HepG2 (cell line): ENCODE measurements at regions not wholly inside any gene's neighbourhood (a gene's known extent, or its start where the extent isn't known, plus 50 kb on each side); places are given as distances from the start of the nearest gene placed in this dataset.

Experiments
- ATAC-seq: fragments of 200-7000 bp; cut with Tn5 transposase; 3 replicates; pipeline ENCODE4 v1.9.1; 2020; ENCODE audit warnings: mild to moderate bottlenecking, moderate library complexity
- BruUV-seq: library from RNA; stranded (reverse); fragments of 400-500 nt; replicated peaks from 2 replicates; lab custom pipeline; 2021; lab: Mats Ljungman, UMichigan
- CTCF ChIA-PET: fragments of 300-600 bp; formaldehyde crosslinking; extraction: SDS; loops from one replicate; lab custom pipeline; 2021; ENCODE audit warnings: low total read pairs, inconsistent platforms, low intra/inter-chr PET ratio; lab: Yijun Ruan, JAX
- POLR2A ChIA-PET: fragments of 350-600 bp; sonication (Branson Sonifier 250); formaldehyde crosslinking; loops from one replicate; lab custom pipeline; 2020; ENCODE audit warnings: antibody characterized with exemption, inconsistent platforms; lab: Yijun Ruan, JAX
- DNase-seq: peaks from one replicate; pipeline ENCODE4 v3.0.0-alpha.2; 2015; ENCODE audit warnings: low spot score
- FAIRE-seq: peaks from 3 replicates; lab custom pipeline; 2011; peaks lifted over from hg19 to GRCh38; lab: Jason Lieb, UNC
- H2AFZ ChIP-seq: one replicate; pipeline ENCODE4 v1.6.1; 2011; ENCODE audit warnings: low read length, inconsistent platforms
- H3K27ac ChIP-seq: fragments of 300-600 bp; 3 replicates; pipeline ENCODE4 v1.8.0; 2011; ENCODE audit warnings: mixed run types, mild to moderate bottlenecking, mixed read lengths, low read length, inconsistent platforms; ENCODE audit not compliant: insufficient read depth; ENCODE audit errors: extremely low read length
- H3K27me3 ChIP-seq, 2 experiments: fragments of 200-600 bp in 1 of 2; 2 replicates in 1 of 2; 3 replicates in 1 of 2; pipeline versions ENCODE4 v1.6.0 to v1.8.0; 2011; ENCODE audit warnings: low read length in 2 of 2, mild to moderate bottlenecking in 2 of 2, moderate library complexity in 2 of 2, inconsistent platforms in 1 of 2; ENCODE audit not compliant: insufficient read depth in 2 of 2, control insufficient read depth in 1 of 2
- H3K36me3 ChIP-seq, 2 experiments: fragments of 200-600 bp in 1 of 2; replicated peaks in 1 of 2; 2 replicates in 1 of 2; 3 replicates in 1 of 2; pipeline versions ENCODE4 v1.5.1 to v1.8.0; 2011; ENCODE audit warnings: low read length in 2 of 2, inconsistent platforms in 1 of 2; ENCODE audit not compliant: insufficient read depth in 2 of 2, control insufficient read depth in 1 of 2
- H3K4me1 ChIP-seq: 2 replicates; pipeline ENCODE4 v1.5.1; 2012; ENCODE audit warnings: low read length, inconsistent platforms; ENCODE audit not compliant: insufficient read depth
- H3K4me2 ChIP-seq: 2 replicates; pipeline ENCODE4 v1.6.0; 2011; ENCODE audit warnings: low read depth, low read length, inconsistent platforms
- H3K4me3 ChIP-seq, 3 experiments: fragments of 200-600 bp in 1 of 3; sonication (generic), shearing (Covaris generic) in 1 of 3; replicated peaks in 1 of 3; 2 replicates each; pipeline ENCODE4 v1.5.1; 2011 to 2016; ENCODE audit warnings: low read length in 3 of 3, inconsistent platforms in 2 of 3, low read depth in 2 of 3, mild to moderate bottlenecking in 2 of 3, control low read depth in 1 of 3, mixed read lengths in 1 of 3; ENCODE audit not compliant: insufficient read depth in 1 of 3
- H3K79me2 ChIP-seq: one replicate; pipeline ENCODE4 v1.6.1; 2011; ENCODE audit warnings: low read length, inconsistent platforms; ENCODE audit not compliant: insufficient read depth
- H3K9ac ChIP-seq: 2 replicates; pipeline ENCODE4 v1.6.0; 2011; ENCODE audit warnings: mild to moderate bottlenecking, low read depth, low read length, inconsistent platforms; ENCODE audit not compliant: insufficient read depth
- H3K9me3 ChIP-seq: 2 replicates; pipeline ENCODE4 v1.5.1; 2012; ENCODE audit warnings: mild to moderate bottlenecking, low read length
- H4K20me1 ChIP-seq: 2 replicates; pipeline ENCODE4 v1.6.0; 2011; ENCODE audit warnings: inconsistent platforms, mild to moderate bottlenecking, low read length, moderate library complexity; ENCODE audit not compliant: insufficient read depth
- ONECUT2 ChIP-seq: sonication (generic); formaldehyde crosslinking; IDR thresholded peaks from 2 replicates; pipeline ENCODE4 v1.4.0; 2020; ENCODE audit warnings: missing genetic modification reagents
- RAD21 ChIP-seq: fragments of 450-650 bp; formaldehyde crosslinking; IDR thresholded peaks from 2 replicates; pipeline ENCODE4 v1.5.0; 2020; ENCODE audit warnings: mild to moderate bottlenecking
- TEAD3 ChIP-seq: optimal IDR thresholded peaks from 2 replicates; pipeline ENCODE3; 2016; ENCODE audit warnings: borderline replicate concordance
- ZNF333 ChIP-seq: sonication (generic); formaldehyde crosslinking; IDR thresholded peaks from 2 replicates; pipeline ENCODE4 v1.4.0; 2020; ENCODE audit warnings: mild to moderate bottlenecking, missing genetic modification reagents, borderline replicate concordance
- ZNF619 ChIP-seq: sonication (generic); formaldehyde crosslinking; IDR thresholded peaks from 2 replicates; pipeline ENCODE4 v1.4.0; 2020; ENCODE audit warnings: mild to moderate bottlenecking, missing genetic modification reagents
- ZNF652 ChIP-seq: IDR thresholded peaks from 2 replicates; pipeline ENCODE4 v1.6.1; 2016; ENCODE audit warnings: low read depth, borderline replicate concordance
- WGBS: methylation state at CpG from one replicate; pipeline ENCODE4 v1.1.6; 2017; ENCODE audit warnings: low lambda C conversion rate; 5-methylcytosine and 5-hydroxymethylcytosine counted together
- in situ Hi-C: cut with HindIII; loops from 2 replicates; pipeline ENCODE4 v1.10.0; 2017; ENCODE audit warnings: low pct_unique_long_range_greater_than_20kb; ENCODE audit not compliant: extremely low pct_ligation_motif_present
- intact Hi-C: fragments of 100-400 bp; cut with micrococcal nuclease; formaldehyde crosslinking; loops from one replicate; pipeline ENCODE4 v1.10.0; 2022; ENCODE audit not compliant: unreplicated experiment
- TF ChIP-seq, protein P1 (sequence below), 2 experiments: sonication (generic) in 1 of 2; formaldehyde crosslinking in 1 of 2; IDR thresholded peaks; 2 replicates each; pipeline versions ENCODE4 v1.5.1 to v1.6.1; 2011 to 2020; ENCODE audit warnings: borderline replicate concordance in 1 of 2, low read depth in 1 of 2, low read length in 1 of 2, mild to moderate bottlenecking in 1 of 2, missing genetic modification reagents in 1 of 2, moderate library complexity in 1 of 2
- TF ChIP-seq, protein P2 (sequence below): sonication (generic); formaldehyde crosslinking; IDR thresholded peaks from 2 replicates; pipeline ENCODE4 v1.8.0; 2022; ENCODE audit warnings: mild to moderate bottlenecking, missing genetic modification reagents, moderate library complexity

DNA sequence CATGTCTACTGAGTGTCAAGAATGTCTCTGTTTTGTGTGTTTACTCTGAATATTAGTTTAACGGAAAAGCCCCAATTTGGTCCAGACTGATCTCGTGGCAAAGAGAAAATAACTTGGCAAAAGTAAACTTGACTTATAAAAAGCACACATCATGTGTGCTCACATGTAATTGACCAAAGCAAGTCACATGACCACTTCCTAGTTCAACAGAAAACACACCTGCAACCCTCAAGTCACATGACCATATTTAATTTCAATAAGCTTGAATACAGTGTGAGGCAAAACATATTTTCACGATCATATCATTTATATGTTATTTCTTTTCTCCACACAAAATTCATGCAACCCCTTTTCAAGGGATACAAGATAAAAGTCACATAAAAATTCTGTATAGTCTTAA is 662.4 kb downstream of the SLITRK1 start:
- no peak overlapping the region for H3K27ac ChIP-seq
- H3K9me3 ChIP-seq = peaks cover 54% of the 10 kb centered on the region
- no peak overlapping the region for H3K9ac ChIP-seq
- ATAC-seq = no peak
- no peaks in the 10 kb centered on the region for H3K79me2 ChIP-seq
- CTCF ChIA-PET = no interaction called here
- H3K4me3 ChIP-seq = no peak overlapping the region
- DNase-seq = no peak
- H3K36me3 ChIP-seq = no peaks in the 10 kb centered on the region
- in situ Hi-C loops (no loop called here), intact Hi-C loops (no loop called here)
- POLR2A ChIA-PET = no interaction called here
- no peaks in the 10 kb centered on the region for H3K27me3 ChIP-seq
- no peak overlapping the region for H3K4me2 ChIP-seq
- no peak for FAIRE-seq
- no peaks in the 10 kb centered on the region for H3K4me1 ChIP-seq
- BruUV-seq = no TSS peak
- no peaks in the 10 kb centered on the region for H4K20me1 ChIP-seq
- TF ChIP-seq TEAD3 (no peak), RAD21 (CRISPR knock-in tag) (no peak), ZNF652 (CRISPR knock-in tag) (no peak), ONECUT2 (CRISPR knock-in tag) (no peak), ZNF619 (CRISPR knock-in tag) (no peak), ZNF333 (no peak)
- TF ChIP-seq, protein P1, sequence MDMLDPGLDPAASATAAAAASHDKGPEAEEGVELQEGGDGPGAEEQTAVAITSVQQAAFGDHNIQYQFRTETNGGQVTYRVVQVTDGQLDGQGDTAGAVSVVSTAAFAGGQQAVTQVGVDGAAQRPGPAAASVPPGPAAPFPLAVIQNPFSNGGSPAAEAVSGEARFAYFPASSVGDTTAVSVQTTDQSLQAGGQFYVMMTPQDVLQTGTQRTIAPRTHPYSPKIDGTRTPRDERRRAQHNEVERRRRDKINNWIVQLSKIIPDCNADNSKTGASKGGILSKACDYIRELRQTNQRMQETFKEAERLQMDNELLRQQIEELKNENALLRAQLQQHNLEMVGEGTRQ (IDR thresholded peaks at IDR 0.05; ENCODE audit: low read depth, low read length) = peak; percentile 61
- TF ChIP-seq, protein P1 (CRISPR knock-in tag; IDR thresholded peaks at IDR 0.05; ENCODE audit: borderline replicate concordance) = no peak
- TF ChIP-seq, protein P2, sequence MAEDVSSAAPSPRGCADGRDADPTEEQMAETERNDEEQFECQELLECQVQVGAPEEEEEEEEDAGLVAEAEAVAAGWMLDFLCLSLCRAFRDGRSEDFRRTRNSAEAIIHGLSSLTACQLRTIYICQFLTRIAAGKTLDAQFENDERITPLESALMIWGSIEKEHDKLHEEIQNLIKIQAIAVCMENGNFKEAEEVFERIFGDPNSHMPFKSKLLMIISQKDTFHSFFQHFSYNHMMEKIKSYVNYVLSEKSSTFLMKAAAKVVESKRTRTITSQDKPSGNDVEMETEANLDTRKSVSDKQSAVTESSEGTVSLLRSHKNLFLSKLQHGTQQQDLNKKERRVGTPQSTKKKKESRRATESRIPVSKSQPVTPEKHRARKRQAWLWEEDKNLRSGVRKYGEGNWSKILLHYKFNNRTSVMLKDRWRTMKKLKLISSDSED (CRISPR knock-in tag) = no peak
- no peak overlapping the region for H2AFZ ChIP-seq
- WGBS = 0% methylated on average over 3 of the region's 3 CpGs
